Activated CD8-positive, alpha-beta T cell treated with anti-CD3 and anti-CD28 coated beads for 36 hours (primary cell): ENCODE measurements at regions not wholly inside any gene's neighbourhood (a gene's known extent, or its start where the extent isn't known, plus 50 kb on each side); places are given as distances from the start of the nearest gene placed in this dataset.

Experiments
- ATAC-seq: fragments of 200-7000 bp; cut with Tn5 transposase; one replicate; pipeline ENCODE4 v1.10.0; 2021; ENCODE audit warnings: mild to moderate bottlenecking, moderate library complexity
- CTCF ChIA-PET: fragments of 350-600 bp; sonication (Branson Sonifier 250); formaldehyde crosslinking; loops from one replicate; lab custom pipeline; 2021; ENCODE audit warnings: antibody characterized with exemption; lab: Charles Lee
- POLR2A ChIA-PET: fragments of 350-600 bp; sonication (Branson Sonifier 250); formaldehyde crosslinking; loops from one replicate; lab custom pipeline; 2021; ENCODE audit warnings: antibody characterized with exemption; lab: Charles Lee
- DNase-seq: peaks from one replicate; pipeline ENCODE4 v3.0.0-alpha.2; 2020
- H3K27ac Mint-ChIP-seq: one replicate; pipeline ENCODE4 v1.8.0; 2021; ENCODE audit warnings: mild to moderate bottlenecking, mixed read lengths
- H3K27me3 Mint-ChIP-seq: one replicate; pipeline ENCODE4 v1.8.0; 2021; ENCODE audit warnings: mixed read lengths
- H3K36me3 Mint-ChIP-seq: one replicate; pipeline ENCODE4 v1.8.0; 2021; ENCODE audit warnings: low read depth, mixed read lengths
- H3K4me1 Mint-ChIP-seq: one replicate; pipeline ENCODE4 v1.8.0; 2021; ENCODE audit warnings: low read depth, mixed read lengths
- H3K4me3 Mint-ChIP-seq: one replicate; pipeline ENCODE4 v1.8.0; 2021; ENCODE audit warnings: mild to moderate bottlenecking, moderate library complexity, mixed read lengths
- H3K9me3 Mint-ChIP-seq: one replicate; pipeline ENCODE4 v1.8.0; 2021; ENCODE audit warnings: mixed read lengths
- intact Hi-C: fragments of 100-400 bp; cut with micrococcal nuclease; formaldehyde crosslinking; loops from one replicate; pipeline ENCODE4 v1.10.0; 2022
- TF ChIP-seq, protein P1 (sequence below): fragments of 200-600 bp; IDR thresholded peaks from one replicate; pipeline ENCODE4 v1.8.0; 2022; ENCODE audit warnings: antibody characterized with exemption, mild to moderate bottlenecking

DNA sequence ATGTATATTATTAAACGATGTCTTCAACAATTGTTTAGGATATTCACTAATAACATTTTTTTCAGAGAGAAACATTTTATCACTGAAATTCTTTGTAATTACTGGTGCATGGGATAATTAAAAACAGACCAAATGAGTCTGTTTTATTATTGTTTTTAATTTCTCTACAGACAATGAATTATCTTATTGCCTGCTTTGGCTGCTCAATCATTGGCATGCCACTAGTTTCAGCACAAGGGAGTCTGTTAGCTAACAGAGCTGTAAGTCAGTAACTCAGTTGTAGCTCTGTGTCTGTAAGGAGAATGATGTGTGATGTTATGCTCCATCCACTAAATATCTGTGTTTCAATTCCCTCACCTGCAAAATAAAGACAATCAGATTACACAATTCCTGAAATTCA lies 443.9 kb downstream of the PRR16 start:
- ChIA-PET CTCF (no interaction called here), POLR2A (no interaction called here)
- no peaks in the 10 kb centered on the region for H3K4me1 Mint-ChIP-seq
- no peaks in the 10 kb centered on the region for H3K36me3 Mint-ChIP-seq
- no peak overlapping the region for H3K27ac Mint-ChIP-seq
- H3K4me3 Mint-ChIP-seq, result no peak overlapping the region
- no peak for DNase-seq
- intact Hi-C loops, result no loop called here
- ATAC-seq, result no peak
- peaks cover 5% of the 10 kb centered on the region for H3K9me3 Mint-ChIP-seq
- no peaks in the 10 kb centered on the region for H3K27me3 Mint-ChIP-seq
- TF ChIP-seq, protein P1, sequence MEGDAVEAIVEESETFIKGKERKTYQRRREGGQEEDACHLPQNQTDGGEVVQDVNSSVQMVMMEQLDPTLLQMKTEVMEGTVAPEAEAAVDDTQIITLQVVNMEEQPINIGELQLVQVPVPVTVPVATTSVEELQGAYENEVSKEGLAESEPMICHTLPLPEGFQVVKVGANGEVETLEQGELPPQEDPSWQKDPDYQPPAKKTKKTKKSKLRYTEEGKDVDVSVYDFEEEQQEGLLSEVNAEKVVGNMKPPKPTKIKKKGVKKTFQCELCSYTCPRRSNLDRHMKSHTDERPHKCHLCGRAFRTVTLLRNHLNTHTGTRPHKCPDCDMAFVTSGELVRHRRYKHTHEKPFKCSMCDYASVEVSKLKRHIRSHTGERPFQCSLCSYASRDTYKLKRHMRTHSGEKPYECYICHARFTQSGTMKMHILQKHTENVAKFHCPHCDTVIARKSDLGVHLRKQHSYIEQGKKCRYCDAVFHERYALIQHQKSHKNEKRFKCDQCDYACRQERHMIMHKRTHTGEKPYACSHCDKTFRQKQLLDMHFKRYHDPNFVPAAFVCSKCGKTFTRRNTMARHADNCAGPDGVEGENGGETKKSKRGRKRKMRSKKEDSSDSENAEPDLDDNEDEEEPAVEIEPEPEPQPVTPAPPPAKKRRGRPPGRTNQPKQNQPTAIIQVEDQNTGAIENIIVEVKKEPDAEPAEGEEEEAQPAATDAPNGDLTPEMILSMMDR, result no peak

DNA sequence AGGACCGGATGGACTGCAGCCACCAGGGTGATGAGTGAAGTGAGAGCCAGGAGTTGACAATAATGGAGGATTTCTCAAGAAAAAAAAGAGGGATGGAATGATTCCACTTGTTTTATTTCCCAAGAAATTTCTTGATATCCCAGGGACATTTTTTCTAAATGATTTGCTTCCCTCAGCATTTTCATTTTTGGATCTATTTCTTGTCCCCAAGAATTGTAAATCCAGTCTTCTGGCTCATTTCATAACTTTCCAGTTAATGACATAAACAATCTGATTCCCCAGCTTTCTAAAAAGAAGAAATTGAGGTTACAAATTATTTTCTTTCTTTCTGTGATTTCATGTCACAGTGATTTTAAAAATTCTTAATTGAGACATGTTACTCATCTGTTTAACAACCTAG lies 446.5 kb downstream of the PRR16 start:
- CTCF ChIA-PET, result no interaction called here

DNA sequence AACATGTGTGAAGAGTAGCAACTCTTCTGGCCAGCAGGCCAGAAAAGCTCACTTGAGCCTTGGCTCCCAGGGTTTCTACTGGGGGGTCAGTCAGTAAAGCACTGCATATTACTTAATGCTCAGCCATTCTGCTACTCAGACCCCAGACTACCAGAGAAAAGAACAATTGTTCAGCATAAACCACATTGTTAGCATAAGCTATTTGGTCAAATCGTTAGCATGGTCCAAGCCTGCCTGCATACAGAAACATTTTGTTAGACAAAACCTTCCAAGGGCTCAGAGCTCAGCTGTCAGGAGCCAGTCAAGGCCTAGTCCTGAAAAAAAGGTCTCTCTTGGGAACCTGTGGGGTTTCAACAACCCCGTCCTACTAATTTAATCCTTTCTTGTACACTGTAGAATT lies 449.3 kb downstream of the PRR16 start:
- ChIA-PET CTCF (no interaction called here), POLR2A (no interaction called here)
- TF ChIP-seq, protein P1, result no peak
- Mint-ChIP-seq H3K36me3 (no peaks in the 10 kb centered on the region), H3K27ac (no peak overlapping the region), H3K4me3 (no peak overlapping the region), H3K4me1 (no peaks in the 10 kb centered on the region), H3K27me3 (no peaks in the 10 kb centered on the region), H3K9me3 (peaks cover 1% of the 10 kb centered on the region)
- DNase-seq (no peak), ATAC-seq (no peak)
- intact Hi-C loops, result no loop called here

More for the DNA sequence above, 446.5 kb downstream of the PRR16 start:
- Mint-ChIP-seq H3K27me3 (no peaks in the 10 kb centered on the region), H3K4me3 (no peak overlapping the region), H3K36me3 (no peaks in the 10 kb centered on the region), H3K27ac (no peak overlapping the region), H3K4me1 (no peaks in the 10 kb centered on the region), H3K9me3 (peaks cover 1% of the 10 kb centered on the region)
- intact Hi-C loops, result no loop called here
- ATAC-seq, result no peak
- POLR2A ChIA-PET, result no interaction called here
- TF ChIP-seq, protein P1, result no peak
- DNase-seq, result no peak

DNA sequence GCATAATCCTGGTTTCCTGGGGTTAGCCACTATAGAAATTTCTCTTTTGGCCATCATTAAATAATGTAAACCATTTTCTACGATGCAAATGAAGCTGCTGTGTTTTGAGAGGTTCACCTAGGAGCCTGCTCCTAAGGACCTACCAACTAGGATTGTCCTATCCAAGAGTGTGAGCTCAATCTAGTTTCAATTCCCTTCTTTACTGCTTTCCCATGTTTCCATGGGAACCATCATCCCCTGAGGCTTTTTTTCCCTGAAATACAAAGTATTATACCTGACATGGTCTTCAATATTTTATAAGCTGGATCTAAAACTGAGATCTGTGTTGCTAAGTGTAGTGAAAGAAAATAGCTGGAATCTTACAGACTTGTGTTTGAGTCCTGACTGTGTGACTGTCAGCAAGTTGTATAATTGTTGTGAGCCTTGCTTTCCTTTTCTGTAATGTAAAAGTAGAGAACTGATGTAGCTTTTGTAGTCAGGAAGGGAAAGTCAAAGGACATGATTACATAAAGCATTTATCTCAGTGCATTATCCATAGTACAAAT lies 453.2 kb downstream of the PRR16 start:
- no peak overlapping the region for H3K27ac Mint-ChIP-seq
- H3K4me3 Mint-ChIP-seq, result no peak overlapping the region
- DNase-seq, result no peak
- POLR2A ChIA-PET, result no interaction called here
- TF ChIP-seq, protein P1, result no peak
- intact Hi-C loops, result no loop called here
- no peaks in the 10 kb centered on the region for H3K9me3 Mint-ChIP-seq
- H3K36me3 Mint-ChIP-seq, result no peaks in the 10 kb centered on the region
- CTCF ChIA-PET, result no interaction called here
- ATAC-seq, result no peak
- no peaks in the 10 kb centered on the region for H3K4me1 Mint-ChIP-seq
- no peaks in the 10 kb centered on the region for H3K27me3 Mint-ChIP-seq

DNA sequence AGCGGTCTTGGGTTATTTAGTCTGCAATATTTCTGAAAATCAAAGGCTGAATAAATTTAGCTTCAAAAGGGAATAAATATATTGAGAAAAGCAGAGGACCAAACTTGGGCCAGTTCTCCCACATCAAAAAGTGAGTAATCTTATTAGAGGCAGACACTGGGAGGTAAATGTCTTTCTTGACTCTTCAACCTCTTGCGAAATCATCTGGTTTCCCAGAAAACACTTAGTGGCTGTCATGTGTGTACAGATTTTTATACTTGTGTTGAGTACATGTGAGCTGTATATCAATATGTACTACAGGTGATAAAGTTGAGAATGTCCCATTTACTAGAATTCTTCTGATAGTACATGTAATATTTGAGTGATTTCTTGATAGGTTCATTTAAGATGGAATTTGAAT lies 454.9 kb downstream of the PRR16 start:
- TF ChIP-seq, protein P1, result no peak
- intact Hi-C loops, result no loop called here
- no peak for ATAC-seq
- Mint-ChIP-seq H3K9me3 (no peaks in the 10 kb centered on the region), H3K4me1 (no peaks in the 10 kb centered on the region), H3K36me3 (no peaks in the 10 kb centered on the region), H3K4me3 (no peak overlapping the region), H3K27me3 (no peaks in the 10 kb centered on the region), H3K27ac (no peak overlapping the region)
- ChIA-PET POLR2A (no interaction called here), CTCF (no interaction called here)
- no peak for DNase-seq
